ENCODE measurements at regions not wholly inside any gene's neighbourhood (a gene's known extent, or its start where the extent isn't known, plus 50 kb on each side); places are given as distances from the start of the nearest gene placed in this dataset.
"Not testable (repeated sequence)": the region's sequence is repeated elsewhere in the genome, so short reads cannot be mapped to it uniquely, and the experiment has no call there.

GRCh38 chr5:99191206-99191745 lies 262.5 kb upstream of the CHD1 start:
- no peak for DNase-seq (ENCODE audit: extremely low read depth, low read depth)

- DNase-seq (ENCODE audit: extremely low read depth, low read depth), result no peak
Observed at GRCh38 chr5:99187611-99188010, 258.8 kb upstream of the CHD1 start.

GRCh38 chr5:99179206-99179605 lies 250.4 kb upstream of the CHD1 start:
- DNase-seq (ENCODE audit: extremely low read depth, low read depth), result no peak

GRCh38 chr5:99177796-99178195 lies 249.0 kb upstream of the CHD1 start:
- DNase-seq (ENCODE audit: extremely low read depth, low read depth), result no peak

GRCh38 chr5:99176186-99176585 lies 247.4 kb upstream of the CHD1 start:
- DNase-seq (ENCODE audit: extremely low read depth, low read depth), result no peak

- DNase-seq (ENCODE audit: extremely low read depth, low read depth), result peak; percentile 7
Observed at GRCh38 chr5:99169309-99169708, 240.5 kb upstream of the CHD1 start.

- not testable (repeated sequence) for DNase-seq (ENCODE audit: extremely low read depth, low read depth)
Observed at GRCh38 chr5:99161538-99161937, 232.7 kb upstream of the CHD1 start.

- DNase-seq (ENCODE audit: extremely low read depth, low read depth), result no peak
Observed at GRCh38 chr5:99156688-99157087, 227.9 kb upstream of the CHD1 start.

GRCh38 chr5:99143283-99143795 lies 214.5 kb upstream of the CHD1 start:
- not testable (repeated sequence) for DNase-seq (ENCODE audit: extremely low read depth, low read depth)

GRCh38 chr5:99141534-99142128 lies 212.8 kb upstream of the CHD1 start:
- DNase-seq (ENCODE audit: extremely low read depth, low read depth), result no peak

GRCh38 chr5:99138911-99139310 lies 210.1 kb upstream of the CHD1 start:
- no peak for DNase-seq (ENCODE audit: extremely low read depth, low read depth)

- no peak for DNase-seq (ENCODE audit: extremely low read depth, low read depth)
Observed at GRCh38 chr5:99133921-99134320, 205.1 kb upstream of the CHD1 start.

GRCh38 chr5:99129768-99130501 lies 201.1 kb upstream of the CHD1 start:
- no peak for DNase-seq (ENCODE audit: extremely low read depth, low read depth)

- DNase-seq (ENCODE audit: extremely low read depth, low read depth), result no peak
Observed at GRCh38 chr5:99122976-99123375, 194.2 kb upstream of the CHD1 start.

- no peak for DNase-seq (ENCODE audit: extremely low read depth, low read depth)
Observed at GRCh38 chr5:99119326-99119725, 190.5 kb upstream of the CHD1 start.

GRCh38 chr5:99116526-99116925 lies 187.7 kb upstream of the CHD1 start:
- no peak for DNase-seq (ENCODE audit: extremely low read depth, low read depth)

- no peak for DNase-seq (ENCODE audit: extremely low read depth, low read depth)
Observed at GRCh38 chr5:99109894-99110293, 181.1 kb upstream of the CHD1 start.

- DNase-seq (ENCODE audit: extremely low read depth, low read depth), result no peak
Observed at GRCh38 chr5:99105216-99105615, 176.4 kb upstream of the CHD1 start.

- DNase-seq (ENCODE audit: extremely low read depth, low read depth), result peak; percentile 30
Observed at GRCh38 chr5:99104538-99105132, 175.8 kb upstream of the CHD1 start.

GRCh38 chr5:99102073-99102697 lies 173.4 kb upstream of the CHD1 start:
- no peak for DNase-seq (ENCODE audit: extremely low read depth, low read depth)

GRCh38 chr5:99099691-99100090 lies 170.9 kb upstream of the CHD1 start:
- no peak for DNase-seq (ENCODE audit: extremely low read depth, low read depth)

All from NCI-H460 (cell line).